KG1 (cell line): ENCODE measurements at regions not wholly inside any gene's neighbourhood (a gene's known extent, or its start where the extent isn't known, plus 50 kb on each side); places are given as distances from the start of the nearest gene placed in this dataset.

Source experiments
- DNase-seq: peaks from one replicate; lab custom pipeline; 2025; lab: John Stamatoyannopoulos, UW

DNA sequence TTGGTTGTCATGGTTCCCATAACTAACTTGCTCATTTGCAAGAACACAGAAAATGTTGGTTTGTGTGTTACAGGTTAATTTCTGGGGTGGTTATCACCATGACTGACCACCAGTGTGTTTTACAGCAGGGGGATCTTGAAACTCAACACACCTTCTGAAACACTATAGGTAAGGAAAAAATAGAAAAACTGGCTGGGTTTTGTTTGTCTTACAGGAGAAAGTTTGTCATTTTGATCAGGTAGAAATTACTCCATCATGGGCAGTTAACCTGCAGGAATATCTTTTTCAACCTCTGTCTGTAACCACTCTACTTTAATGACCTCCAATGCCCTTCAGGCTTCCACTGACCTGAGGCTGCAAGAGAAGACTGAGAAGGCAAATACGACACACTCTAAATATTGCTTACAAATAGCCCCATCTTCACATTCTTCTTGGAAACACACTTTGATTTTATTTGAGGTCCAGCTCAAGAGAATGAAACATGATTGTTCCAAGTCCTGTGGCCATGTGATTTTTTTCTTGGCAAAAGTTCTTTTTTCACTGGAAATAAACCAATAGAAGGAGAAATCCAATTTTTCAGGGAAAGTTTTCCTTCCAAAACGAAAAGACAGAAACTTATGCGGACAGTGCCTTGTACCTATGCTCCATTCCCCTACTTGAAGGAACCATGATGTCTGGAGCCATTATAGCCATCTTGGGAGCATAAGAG, 428.7 kb upstream of the SALL1 start:
- no peak for DNase-seq

DNA sequence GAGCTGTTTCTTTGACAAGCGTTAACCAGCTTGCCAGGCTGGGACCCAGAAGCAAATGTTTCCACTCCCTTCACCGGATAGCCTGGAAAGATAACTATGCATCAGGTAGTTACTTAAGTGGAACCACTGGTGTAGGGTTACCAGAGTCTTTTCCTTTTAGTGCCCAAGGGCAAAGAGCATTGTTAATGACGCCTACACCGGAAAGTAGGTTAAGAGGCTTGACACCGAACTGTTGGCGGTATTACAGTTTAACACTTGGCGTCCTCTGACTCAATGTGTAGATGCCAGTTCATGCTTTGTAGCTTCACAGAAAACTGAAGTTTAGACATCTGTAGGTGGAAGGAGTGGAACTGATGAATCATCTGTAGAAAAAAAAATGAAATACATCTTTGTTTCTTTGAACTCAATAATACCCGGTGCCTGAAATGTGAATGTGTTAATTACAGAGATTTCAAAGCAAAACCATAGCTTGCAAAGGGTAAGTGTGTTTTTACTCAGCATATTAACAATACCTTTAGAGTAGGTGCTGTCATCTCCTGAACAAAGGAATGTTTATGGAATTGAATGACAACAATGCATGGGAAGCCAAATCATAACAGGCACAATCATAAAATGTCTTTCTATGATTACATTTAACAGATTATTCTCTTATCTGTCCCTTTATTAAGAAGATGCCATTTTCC, 426.7 kb upstream of the SALL1 start:
- no peak for DNase-seq

DNA sequence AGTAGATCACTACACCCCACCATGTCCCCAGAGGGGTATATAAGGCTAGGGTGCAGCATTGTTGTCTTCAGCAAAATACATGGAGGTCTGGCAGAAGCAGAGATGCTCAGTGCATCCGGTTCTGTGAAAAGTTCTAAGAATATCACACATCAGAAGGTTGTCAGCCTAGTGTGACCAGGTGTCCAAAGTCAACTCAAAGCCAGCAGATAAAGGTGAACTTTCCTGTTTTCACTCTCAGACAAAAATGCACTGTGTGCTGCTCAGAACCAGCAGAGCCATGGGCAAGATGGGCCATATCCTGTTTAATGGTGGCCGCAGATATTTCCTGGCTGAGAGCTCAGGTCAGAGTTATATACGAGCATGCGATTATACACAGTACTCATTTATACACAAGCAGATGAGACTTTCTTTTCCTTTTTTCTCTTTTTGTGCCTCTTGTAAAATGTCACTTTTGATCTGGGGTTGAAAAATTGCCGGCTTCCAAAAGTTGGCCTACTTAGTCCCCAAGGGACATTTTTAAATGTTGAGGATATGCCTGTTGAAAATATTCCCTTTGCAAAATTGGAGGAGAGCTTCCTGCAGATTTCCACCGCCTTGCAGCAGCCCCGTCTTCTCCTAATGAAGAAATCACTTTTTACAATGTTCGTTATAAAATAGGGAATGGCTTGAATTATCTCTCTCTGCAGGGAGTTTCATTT, 425.6 kb upstream of the SALL1 start:
- no peak for DNase-seq

DNA sequence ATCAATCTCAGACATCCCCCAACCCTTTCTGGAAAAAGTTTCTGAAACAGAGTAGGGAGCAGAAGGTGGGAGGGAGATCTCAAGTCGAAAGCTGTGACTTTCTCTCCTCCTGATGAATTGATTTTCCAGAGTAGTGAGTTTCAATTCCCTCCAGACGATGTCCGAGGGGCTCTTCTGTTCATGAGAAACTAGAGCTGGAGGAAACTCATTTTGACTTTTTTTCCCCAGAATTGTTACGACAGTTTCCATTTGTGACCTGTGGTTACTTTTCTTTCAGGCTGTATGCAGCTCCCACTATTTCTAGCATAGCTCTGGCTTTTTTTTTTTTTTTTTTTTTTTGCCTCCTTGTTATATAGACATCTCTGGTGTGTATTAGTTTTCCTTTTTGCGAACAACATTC, 422.1 kb upstream of the SALL1 start:
- no peak for DNase-seq

DNA sequence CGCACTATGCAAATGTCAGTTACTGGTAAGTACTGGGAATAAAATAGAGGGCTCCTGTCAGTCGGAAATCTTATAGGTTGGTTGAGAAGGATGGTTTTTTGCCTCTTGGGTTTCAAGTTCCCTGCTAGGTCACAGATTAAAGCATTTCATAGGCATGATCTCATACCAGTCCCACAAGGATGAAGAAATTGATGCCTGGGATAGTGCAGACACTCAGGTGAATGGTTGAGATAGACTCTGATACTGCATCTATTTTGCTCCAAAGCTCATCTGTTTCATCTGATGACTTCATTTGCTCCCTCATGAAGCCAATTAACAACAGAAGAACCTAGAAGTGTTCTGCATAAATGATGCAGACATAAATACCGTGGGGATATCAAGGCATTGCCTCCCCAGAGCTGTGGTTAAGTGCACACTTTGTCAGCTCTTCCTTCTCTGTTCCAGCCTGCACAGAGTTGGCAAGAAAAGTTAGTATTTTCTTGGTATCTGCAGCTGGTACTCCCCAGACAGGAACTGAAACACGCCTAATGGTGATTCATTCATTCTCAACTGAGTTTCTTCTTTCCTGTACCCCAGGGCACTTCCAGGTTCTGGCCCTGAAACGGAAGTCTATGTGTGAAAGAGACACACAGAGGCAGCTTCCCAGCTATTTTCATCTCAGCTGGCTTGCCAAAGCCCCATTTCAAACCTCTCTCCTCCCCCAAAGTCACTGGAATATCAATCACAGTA, 418.3 kb upstream of the SALL1 start:
- peak; percentile 75 for DNase-seq

DNA sequence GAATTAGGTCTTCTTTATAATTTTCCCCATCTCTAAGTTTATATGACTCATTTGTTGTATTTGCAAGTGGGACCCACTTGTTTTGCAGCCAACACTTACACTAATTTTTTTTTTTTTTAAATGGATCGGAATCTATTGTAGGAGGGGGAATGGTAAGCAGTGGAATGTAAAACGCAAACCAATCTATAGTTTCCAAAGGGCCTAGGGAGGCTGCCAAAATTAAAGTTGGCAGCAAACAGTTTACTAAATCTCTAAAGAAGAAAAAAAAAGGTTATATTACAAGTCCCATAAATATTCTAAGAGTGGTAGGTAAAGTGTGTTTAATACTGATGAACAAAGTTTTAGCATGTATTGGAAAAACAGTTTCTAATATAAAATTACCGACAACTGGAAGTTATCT, 416.8 kb upstream of the SALL1 start:
- DNase-seq: no peak

DNA sequence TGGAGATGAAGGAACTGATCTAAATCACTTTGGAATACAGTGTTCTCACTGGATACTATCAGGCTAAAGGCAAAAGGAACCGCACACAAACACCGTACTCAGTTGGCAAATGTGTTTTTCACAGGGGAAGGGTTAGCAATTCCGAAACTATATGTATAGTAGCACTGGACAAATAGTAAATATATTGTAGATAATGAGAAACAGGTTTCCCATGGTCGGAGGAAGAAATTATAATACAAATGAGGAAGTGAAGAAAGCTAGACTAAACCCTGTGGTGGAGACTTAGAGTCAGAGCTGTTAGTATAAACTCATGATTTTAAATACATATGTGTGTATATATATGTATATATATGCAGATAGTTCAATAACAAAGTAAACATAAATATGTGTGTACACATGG, 414.1 kb upstream of the SALL1 start:
- DNase-seq: peak; percentile 26

DNA sequence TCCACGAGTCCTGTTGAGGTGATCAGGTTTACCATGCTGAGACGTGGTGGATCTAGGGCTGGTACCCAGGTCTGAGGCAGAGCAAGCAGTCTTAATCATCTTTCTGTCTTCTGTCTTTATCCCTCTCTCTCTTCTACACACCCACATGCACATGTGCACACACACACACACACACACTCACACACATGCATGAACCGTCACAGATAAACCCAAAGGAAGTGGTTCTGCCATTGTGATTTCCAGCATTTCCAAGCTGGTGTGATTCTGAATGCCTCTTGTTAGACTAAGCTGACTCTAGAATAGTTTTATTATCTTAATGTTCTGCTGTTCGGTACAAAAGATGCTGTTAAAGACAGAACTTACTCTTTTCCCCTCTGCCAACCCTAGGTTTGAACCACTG, 411.8 kb upstream of the SALL1 start:
- DNase-seq: peak; percentile 33

DNA sequence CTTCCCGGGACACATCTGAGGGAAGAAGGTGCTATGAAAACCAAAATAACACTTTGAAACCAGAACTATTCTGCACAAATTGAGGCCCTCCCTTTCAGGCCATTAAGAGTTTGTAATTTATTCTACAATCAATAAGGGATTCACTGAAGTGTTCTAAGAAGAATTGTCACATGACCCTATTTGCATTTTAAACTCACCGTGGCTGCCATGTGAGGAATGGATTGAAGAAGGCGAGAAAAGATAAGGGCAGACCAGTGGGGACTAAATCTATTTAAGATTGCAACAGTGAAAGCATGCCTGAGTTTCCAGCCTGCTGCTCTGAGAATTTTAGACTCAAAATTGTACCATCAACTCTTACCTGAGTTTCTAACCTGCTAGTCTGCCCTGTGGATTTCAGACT, 408.8 kb upstream of the SALL1 start:
- DNase-seq: no peak

DNA sequence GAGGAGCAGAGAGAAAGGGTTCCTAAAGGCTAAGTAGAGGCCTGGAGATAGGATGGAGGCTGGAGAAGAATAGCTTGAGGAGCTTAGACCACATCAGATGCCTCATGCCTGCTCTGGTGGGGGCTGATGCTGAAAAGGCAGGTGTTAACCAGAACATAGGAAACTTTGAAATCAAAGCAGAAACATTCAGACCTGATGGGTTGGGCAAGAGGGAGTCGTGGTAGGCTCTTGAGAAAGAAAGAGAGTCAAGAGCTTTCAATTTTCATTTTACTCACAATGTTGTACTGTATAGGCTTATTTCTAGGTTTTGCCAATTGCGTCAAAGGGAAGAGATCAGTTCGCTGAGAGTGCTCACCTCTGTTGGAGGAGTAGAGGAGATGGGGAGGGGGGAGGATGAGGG, 406.6 kb upstream of the SALL1 start:
- DNase-seq: no peak

DNA sequence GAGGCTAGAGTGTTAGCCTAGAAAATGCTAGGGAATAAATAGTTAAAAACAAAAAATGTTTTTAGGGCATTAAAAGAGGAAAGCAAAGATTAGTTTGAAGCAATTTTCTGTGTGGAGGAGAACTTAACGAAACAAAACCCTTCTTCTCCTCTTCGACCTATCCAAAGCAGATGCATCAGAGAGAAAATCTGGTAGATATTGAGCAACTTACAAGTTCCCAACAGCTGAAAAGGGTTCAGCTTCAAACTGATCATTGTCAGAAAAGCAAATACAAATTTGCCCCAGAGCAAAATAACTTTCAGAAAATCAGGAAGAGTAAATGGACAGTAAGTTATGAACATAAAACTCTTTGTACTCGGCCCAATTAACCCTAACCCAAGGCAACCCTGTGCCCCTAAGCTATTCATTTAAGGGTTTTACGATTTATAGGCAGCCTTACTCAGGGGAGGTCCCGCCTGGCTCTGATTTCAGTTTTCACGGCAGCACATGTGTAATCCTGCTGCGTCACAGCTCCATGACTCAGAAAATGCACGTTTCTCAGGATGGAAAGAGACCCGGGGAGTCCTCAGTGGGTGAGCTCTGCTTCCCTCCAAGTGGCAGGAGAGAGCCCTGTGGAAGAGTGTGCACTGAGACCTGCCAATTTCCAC, 405.7 kb upstream of the SALL1 start:
- no peak for DNase-seq

DNA sequence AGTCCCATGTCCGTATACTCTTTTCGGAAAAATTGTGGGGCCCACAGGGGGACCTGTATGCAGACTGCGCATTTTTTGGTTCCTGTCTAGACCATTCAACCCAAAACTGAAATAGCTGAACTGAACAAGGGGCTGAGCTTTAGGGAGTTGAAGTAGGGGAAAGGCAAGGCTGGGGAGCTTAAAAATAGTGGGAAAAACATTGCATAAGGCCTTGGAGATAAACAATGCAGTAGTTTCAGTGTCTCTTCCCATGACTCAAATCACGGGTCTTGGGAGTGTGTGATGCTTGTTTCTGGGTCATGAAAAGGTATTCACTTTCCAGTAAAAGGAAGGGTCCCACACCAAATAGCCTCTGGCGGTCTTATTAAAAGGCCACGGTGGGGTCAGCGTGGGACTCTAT, 402.8 kb upstream of the SALL1 start:
- no peak for DNase-seq

DNA sequence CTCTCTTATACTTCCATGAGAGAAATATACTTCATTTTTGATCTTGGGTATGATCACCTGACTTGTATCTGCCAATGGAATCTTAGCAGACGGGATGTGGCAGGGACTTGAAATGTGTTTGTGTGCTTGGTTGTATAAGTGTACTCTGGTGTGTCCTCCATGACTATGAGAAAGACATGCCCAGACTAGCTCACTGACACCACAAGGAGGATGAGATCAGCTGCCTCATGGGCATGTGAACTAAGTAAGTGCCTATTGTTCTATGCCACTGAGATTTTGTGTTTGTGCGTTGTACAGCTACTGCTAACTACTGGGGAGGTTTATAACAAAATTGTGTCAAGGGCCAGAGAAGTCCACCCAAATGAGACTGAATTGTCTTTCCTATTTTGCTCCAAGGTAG, 402.2 kb upstream of the SALL1 start:
- no peak for DNase-seq

DNA sequence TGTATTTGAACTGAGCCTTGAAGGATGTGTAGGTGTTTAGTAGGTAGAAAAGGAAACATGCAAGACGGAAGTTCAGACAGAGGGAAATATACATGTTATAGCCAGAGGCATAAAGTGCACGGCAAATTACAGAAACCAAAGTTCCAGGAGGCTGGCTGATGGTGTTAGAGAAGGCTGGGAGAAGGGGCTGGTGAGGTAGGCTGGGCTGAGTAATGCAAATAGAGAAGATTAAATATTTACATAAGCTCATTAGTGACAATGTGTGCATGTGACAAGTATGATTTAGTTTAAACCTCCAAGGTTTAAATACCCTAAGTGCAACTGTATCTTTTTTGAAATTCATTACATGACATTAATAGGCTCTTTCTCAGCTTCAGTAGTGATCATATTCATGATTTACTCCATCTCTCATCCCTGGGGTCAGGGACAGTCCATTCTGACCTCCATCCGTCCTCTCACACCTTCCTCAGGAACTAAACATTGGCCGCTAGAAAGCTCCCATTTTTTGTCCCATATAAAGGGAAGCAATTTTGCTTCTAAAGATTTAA, 399.8 kb upstream of the SALL1 start:
- no peak for DNase-seq

DNA sequence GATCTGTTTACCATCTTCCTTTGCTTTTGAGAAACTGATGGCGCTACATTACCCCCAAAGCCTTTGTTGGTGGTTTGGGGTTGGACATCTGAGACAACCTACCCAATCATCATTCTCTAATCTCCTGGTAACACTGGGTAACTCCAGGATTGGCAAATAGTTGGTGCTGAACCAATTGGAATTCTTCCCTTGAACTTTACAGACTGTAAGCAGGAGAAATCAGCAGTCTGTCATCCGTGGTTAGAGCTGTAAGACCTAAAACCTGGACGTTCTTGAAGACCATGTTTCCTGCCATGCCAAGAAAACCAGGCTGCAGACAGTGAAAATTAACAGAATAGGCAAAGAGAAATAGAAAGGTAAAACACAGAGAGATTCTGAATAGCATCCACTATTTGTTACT, 398.8 kb upstream of the SALL1 start:
- no peak for DNase-seq

DNA sequence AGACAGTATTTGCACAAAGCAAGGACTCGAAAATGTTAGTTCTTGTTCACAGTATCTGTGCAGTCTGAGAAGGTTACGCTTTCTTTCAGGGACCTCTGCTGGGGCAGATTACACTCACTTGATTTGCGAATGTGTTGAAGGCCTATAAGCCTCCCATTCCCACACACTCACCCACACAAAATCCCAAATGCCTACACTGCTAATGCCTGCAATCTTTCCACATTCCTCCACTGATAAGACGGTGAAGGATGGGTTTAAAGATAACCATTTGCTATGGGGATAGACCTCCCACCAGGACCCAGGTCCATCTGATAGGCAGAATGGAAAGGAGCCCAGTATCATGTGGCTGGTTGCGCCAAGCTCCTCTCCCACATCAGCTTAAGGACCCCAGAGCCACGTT, 394.9 kb upstream of the SALL1 start:
- no peak for DNase-seq

DNA sequence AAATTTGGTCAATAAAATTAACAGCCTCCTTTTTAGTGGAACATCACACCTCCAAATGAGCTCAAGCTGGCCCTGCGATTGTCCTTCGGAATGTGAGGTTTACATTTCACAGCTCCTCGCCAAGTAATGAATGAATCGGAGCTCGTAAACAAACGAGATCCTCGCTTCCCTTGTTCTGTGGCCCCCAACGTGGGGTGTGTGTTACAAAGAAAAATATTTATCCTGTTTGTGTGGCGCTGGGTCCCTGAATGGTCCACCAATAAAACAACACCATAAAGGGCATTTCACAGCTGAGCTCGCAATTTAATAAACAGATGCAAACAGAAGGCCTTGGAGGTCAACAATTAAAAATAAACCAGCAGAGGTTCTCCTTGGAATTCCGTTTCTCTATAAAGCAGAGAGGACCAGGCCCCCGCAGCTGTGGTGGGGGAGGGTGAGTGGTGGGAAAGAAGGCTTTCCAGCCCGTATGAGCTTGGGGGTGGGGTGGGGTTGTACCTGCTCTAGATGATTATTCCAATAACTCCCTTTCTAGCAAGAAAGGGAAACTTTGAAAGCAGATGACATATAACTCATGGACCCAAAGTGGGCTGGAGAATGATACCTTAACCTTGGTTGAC, 393.9 kb upstream of the SALL1 start:
- DNase-seq: no peak

DNA sequence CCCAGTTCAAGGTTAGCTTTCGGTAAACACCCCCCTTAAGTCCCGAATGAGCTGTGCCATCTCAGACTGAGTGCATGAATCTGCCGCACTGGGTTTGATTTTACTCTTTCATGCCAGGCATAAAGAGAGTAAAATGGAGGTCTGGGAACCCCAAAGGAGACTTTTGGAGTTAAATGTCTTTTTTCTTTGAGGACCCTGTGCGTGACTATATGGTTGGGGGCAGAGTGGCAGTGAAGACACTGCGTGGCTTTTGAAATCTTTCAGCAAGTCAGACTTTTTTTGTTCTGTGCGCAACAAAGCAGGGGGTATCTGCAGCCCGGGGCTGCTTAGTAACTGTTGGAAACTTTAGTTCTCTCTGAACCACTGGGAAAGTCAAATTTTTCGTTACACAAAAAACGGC, 392.9 kb upstream of the SALL1 start:
- DNase-seq: no peak

DNA sequence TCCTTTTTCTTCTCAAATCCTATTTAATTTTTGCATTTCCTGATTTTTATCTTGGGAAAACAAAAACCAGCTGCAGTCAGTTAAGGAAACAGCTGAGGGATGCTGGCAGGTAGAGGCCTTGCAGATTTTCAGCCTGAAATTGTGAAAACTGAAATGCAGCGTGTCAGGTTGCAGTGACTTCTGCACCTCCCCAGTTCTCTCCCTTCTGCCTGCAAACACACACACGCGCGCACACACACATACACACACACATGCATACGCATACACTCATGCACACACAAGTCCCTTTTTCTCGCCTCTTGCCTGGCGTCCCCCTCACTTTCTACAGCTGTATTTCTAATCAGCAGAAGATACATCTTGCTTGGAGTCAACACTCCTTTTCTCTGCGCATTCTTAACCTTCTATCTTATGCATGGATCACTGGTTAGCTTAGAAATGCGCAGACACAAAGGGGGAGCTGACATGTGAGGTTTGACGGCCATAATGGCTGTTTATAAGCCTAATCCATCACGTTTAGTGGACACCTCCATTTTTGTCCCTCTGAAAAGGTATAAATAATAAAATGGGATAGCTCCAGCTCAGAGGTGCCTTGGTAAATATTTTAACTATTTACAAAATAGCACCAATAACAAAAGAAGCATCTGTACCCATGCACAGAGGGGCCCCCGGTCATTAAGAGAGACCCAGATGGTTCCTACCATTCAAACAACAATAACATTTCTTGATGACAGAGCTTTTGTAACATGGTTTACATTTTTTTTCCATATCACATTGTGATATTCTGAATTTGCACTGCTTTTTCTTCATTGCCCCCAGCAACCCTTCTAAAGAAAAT, 392.1 kb upstream of the SALL1 start:
- no peak for DNase-seq

DNA sequence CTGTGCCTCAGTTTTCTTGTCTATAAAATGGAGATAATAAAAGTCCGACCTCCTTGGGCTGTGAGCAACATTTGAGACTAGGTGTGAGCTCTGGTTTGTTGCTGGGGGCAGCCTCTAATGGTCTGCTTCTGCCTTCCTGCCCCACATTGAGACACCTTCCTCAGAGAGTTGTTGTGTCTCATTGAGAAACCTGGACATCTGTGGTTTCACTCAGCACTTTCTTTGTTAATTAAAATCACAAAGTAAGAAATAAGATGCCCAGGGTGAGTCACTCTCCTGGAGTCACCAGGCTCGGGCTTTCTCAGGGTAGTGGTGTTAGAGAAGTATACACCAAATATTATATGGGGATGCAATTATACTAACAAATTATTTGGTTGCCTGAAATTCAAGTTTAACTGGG, 389.2 kb upstream of the SALL1 start:
- no peak for DNase-seq
